ENCODE measurements at regions not wholly inside any gene's neighbourhood (a gene's known extent, or its start where the extent isn't known, plus 50 kb on each side); places are given as distances from the start of the nearest gene placed in this dataset.

- Histone ChIP-seq H3K23ac (ENCODE audit: insufficient read length) (no peak overlapping the region), H2AK5ac (ENCODE audit: low read depth, low read length) (no peak overlapping the region), H2BK120ac (replicated peaks; ENCODE audit: low read depth, low read length) (no peak overlapping the region), H3K56ac (replicated peaks; ENCODE audit: insufficient read length, low read depth, low read length) (no peak overlapping the region), H4K20me1 (replicated peaks in 1 of 2; ENCODE audit: control insufficient read depth in 1 of 2, insufficient read depth in 2 of 2, low read length in 2 of 2) (no peaks in the 10 kb centered on the region), H2BK20ac (ENCODE audit: low read length) (no peak overlapping the region), H3K4me3 (ENCODE audit: extremely low read depth in 1 of 4, insufficient read depth in 2 of 4, low read depth in 3 of 4, low read length in 4 of 4) (no peak overlapping the region), H3K23me2 (ENCODE audit: low read depth, low read length) (no peaks in the 10 kb centered on the region), H3K79me2 (ENCODE audit: control insufficient read depth in 1 of 2, insufficient read depth in 2 of 2, low read length in 2 of 2) (no peaks in the 10 kb centered on the region), H3K27me3 (replicated peaks in 1 of 4; ENCODE audit: control insufficient read depth in 3 of 4, extremely low read depth in 1 of 4, insufficient read depth in 3 of 4, low read length in 3 of 4) (no peaks in the 10 kb centered on the region), H3K14ac (ENCODE audit: insufficient read length) (no peak overlapping the region), H2BK5ac (ENCODE audit: low read depth, low read length) (no peak overlapping the region), H3K9ac (replicated peaks in 1 of 4; ENCODE audit: extremely low read depth in 1 of 4, low read depth in 3 of 4, low read length in 3 of 4) (no peak overlapping the region), H3K27ac (ENCODE audit: low read depth, low read length) (no peak overlapping the region), H3K4ac (replicated peaks; ENCODE audit: insufficient read length, low read depth, low read length) (no peak overlapping the region), H3K18ac (ENCODE audit: extremely low read depth, low read length) (no peak overlapping the region), H4K91ac (replicated peaks; ENCODE audit: insufficient read length, low read length) (no peak overlapping the region), H4K8ac (ENCODE audit: extremely low read depth, insufficient read depth, low read length) (no peak overlapping the region), H3K79me1 (ENCODE audit: low read depth, low read length) (no peaks in the 10 kb centered on the region), H3K9me3 (ENCODE audit: insufficient read depth in 2 of 2, low read depth in 1 of 2, low read length in 1 of 2) (no peaks in the 10 kb centered on the region), H4K5ac (ENCODE audit: insufficient read length, low read depth, low read length) (no peak overlapping the region), H2AFZ (ENCODE audit: low read length) (no peak overlapping the region), H3K36me3 (ENCODE audit: control insufficient read depth in 2 of 4, insufficient read depth in 4 of 4, low read length in 3 of 4) (no peaks in the 10 kb centered on the region), H2BK15ac (ENCODE audit: low read length) (no peak overlapping the region), H3K4me2 (ENCODE audit: insufficient read depth in 1 of 2, low read depth in 2 of 2, low read length in 2 of 2) (no peak overlapping the region), H3K4me1 (replicated peaks in 1 of 4; ENCODE audit: control insufficient read depth in 3 of 4, insufficient read depth in 4 of 4, low read length in 3 of 4) (no peaks in the 10 kb centered on the region), H2BK12ac (ENCODE audit: low read depth, low read length) (no peak overlapping the region)
- no peak for TF ChIP-seq MAFK (IDR thresholded peaks at IDR 0.05; ENCODE audit: low read depth, low read length)
- TF ChIP-seq KDM4A (IDR thresholded peaks at IDR 0.05; ENCODE audit: low read depth, low read length, severe bottlenecking): no peak
- no peak for TF ChIP-seq JUN (IDR thresholded peaks at IDR 0.05; ENCODE audit: low read depth, low read length)
- TF ChIP-seq SP4 (IDR thresholded peaks at IDR 0.05; ENCODE audit: low read length): no peak
- TF ChIP-seq TCF12 (IDR thresholded peaks at IDR 0.05; ENCODE audit: low read depth, low read length): no peak
- POLR2A ChIA-PET (ENCODE audit: partially characterized antibody): no interaction called here
- 86% methylated on average over 4 of the region's 4 CpGs; no CpG with 5 or more reads in 1 of the 2 experiments for WGBS, 2 experiments (ENCODE audit: extremely low coverage in 1 of 2, insufficient coverage in 1 of 2, insufficient read length in 1 of 2, insufficient replicate concordance in 2 of 2, low coverage in 1 of 2, low lambda C conversion rate in 2 of 2, missing lambda C conversion rate in 1 of 2)
- no peak for DNase-seq (ENCODE audit: low read depth in 1 of 2, low spot score in 2 of 2)
- FAIRE-seq: no peak
- CTCF ChIA-PET (ENCODE audit: partially characterized antibody): interaction anchor here (0.6 to 0.8 kb wide), 3 partner anchors 10 to 37 kb away, joined by 3 read pairs; no protein-coding TSS in a partner anchor
These were observed 354.4 kb upstream of the CLNK start for GRCh38 chr4:11038926-11039325.

All from H1 (cell line).